Erythroblast (primary cell): ENCODE measurements at regions not wholly inside any gene's neighbourhood (a gene's known extent, or its start where the extent isn't known, plus 50 kb on each side); places are given as distances from the start of the nearest gene placed in this dataset.

Source experiments
- GATA1 ChIP-seq: IDR thresholded peaks from 2 replicates; pipeline ENCODE4 v1.6.1; 2011; ENCODE audit warnings: low read depth, mild to moderate bottlenecking, control low read depth, low read length, moderate library complexity
- POLR2A ChIP-seq: IDR thresholded peaks from 2 replicates; pipeline ENCODE4 v1.6.1; 2011; ENCODE audit warnings: mild to moderate bottlenecking, low read length

GRCh38 chr2:184530959-184531358, 67.4 kb upstream of the ZNF804A start:
- TF ChIP-seq POLR2A (no peak), GATA1 (no peak)
